Mucosa of stomach (tissue), 1 donor: ENCODE measurements at regions not wholly inside any gene's neighbourhood (a gene's known extent, or its start where the extent isn't known, plus 50 kb on each side); places are given as distances from the start of the nearest gene placed in this dataset.
"Not testable (repeated sequence)": the region's sequence is repeated elsewhere in the genome, so short reads cannot be mapped to it uniquely, and the experiment has no call there.

Experiments used
- H3K27me3 ChIP-seq: one replicate; pipeline ENCODE4 v1.7.0; 2013; ENCODE audit warnings: mild to moderate bottlenecking, low read length; ENCODE audit not compliant: control insufficient read depth, insufficient read depth
- H3K36me3 ChIP-seq: one replicate; pipeline ENCODE4 v1.7.0; 2013; ENCODE audit warnings: low read length; ENCODE audit not compliant: control insufficient read depth, insufficient read depth
- H3K4me1 ChIP-seq: one replicate; pipeline ENCODE4 v1.7.0; 2013; ENCODE audit warnings: mild to moderate bottlenecking, low read length; ENCODE audit not compliant: control insufficient read depth, insufficient read depth
- H3K4me3 ChIP-seq: one replicate; pipeline ENCODE4 v1.7.0; 2013; ENCODE audit warnings: low read length
- H3K9ac ChIP-seq: one replicate; pipeline ENCODE4 v1.7.0; 2013; ENCODE audit warnings: mild to moderate bottlenecking, low read length, moderate library complexity
- H3K9me3 ChIP-seq: one replicate; pipeline ENCODE4 v1.7.0; 2013; ENCODE audit warnings: mild to moderate bottlenecking, low read length, moderate library complexity; ENCODE audit not compliant: control insufficient read depth
- donor health status: Pancreatic carcinoma.

GRCh38 chr7:26076691-26077090 lies 75.3 kb upstream of the NFE2L3 start:
- Histone ChIP-seq H3K4me3 (no peak overlapping the region), H3K27me3 (peaks cover 23% of the 10 kb centered on the region), H3K36me3 (no peaks in the 10 kb centered on the region), H3K9me3 (no peaks in the 10 kb centered on the region), H3K9ac (no peak overlapping the region), H3K4me1 (peaks cover 5% of the 10 kb centered on the region)

- no peaks in the 10 kb centered on the region for H3K9me3 ChIP-seq
- H3K4me1 ChIP-seq: peaks cover 9% of the 10 kb centered on the region
- H3K9ac ChIP-seq: no peak overlapping the region
- peaks cover 23% of the 10 kb centered on the region for H3K27me3 ChIP-seq
- H3K36me3 ChIP-seq: no peaks in the 10 kb centered on the region
- no peak overlapping the region for H3K4me3 ChIP-seq
Observed at GRCh38 chr7:26078437-26079336, 73.3 kb upstream of the NFE2L3 start.

DNA sequence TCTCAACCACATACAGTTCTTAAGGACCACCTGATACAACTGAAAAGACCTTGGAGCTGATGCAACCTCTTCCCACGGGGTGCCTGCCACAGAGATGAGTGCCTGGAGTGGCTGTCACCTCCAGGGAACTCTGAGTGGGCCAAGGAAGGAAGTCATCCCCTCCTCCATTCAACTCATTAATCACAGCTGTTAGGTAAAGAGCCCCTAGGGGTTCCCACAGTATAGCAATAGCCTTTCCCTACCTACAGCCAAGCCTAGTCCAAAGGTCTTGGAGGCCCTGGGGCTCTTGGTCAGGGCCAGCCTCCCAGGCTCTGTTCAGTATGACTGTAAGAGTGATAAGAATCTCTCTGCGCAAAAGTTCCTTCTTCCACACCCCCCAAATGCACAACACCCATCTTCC lies 70.4 kb upstream of the NFE2L3 start:
- peaks cover 22% of the 10 kb centered on the region for H3K27me3 ChIP-seq

DNA sequence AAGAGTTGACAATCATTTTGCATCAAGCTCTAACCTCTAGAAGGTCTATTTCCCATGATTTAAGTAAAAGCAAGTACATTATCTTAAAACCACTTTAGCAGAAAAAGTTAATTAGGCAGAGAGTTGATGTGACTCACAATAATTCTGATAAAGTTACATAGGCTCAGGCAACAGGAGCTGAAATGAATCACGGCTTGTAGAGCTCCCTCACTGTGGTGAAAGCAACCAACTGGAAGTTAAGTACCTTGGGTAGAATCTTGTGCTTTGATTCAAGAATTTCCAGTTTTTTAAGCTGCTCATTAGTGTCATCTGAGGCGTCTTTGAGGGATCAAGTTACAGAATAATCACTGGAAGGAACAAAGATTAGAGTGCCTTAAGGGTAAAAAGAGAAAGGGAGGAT lies 68.9 kb upstream of the NFE2L3 start:
- H3K27me3 ChIP-seq: peaks cover 17% of the 10 kb centered on the region
- no peaks in the 10 kb centered on the region for H3K9me3 ChIP-seq
- H3K9ac ChIP-seq: no peak overlapping the region
- H3K4me3 ChIP-seq: no peak overlapping the region
- no peaks in the 10 kb centered on the region for H3K36me3 ChIP-seq
- peaks cover 9% of the 10 kb centered on the region for H3K4me1 ChIP-seq

More for the DNA sequence above, 70.4 kb upstream of the NFE2L3 start:
- H3K36me3 ChIP-seq: no peaks in the 10 kb centered on the region
- no peaks in the 10 kb centered on the region for H3K9me3 ChIP-seq
- H3K4me3 ChIP-seq: no peak overlapping the region
- H3K4me1 ChIP-seq: peaks cover 9% of the 10 kb centered on the region
- no peak overlapping the region for H3K9ac ChIP-seq

DNA sequence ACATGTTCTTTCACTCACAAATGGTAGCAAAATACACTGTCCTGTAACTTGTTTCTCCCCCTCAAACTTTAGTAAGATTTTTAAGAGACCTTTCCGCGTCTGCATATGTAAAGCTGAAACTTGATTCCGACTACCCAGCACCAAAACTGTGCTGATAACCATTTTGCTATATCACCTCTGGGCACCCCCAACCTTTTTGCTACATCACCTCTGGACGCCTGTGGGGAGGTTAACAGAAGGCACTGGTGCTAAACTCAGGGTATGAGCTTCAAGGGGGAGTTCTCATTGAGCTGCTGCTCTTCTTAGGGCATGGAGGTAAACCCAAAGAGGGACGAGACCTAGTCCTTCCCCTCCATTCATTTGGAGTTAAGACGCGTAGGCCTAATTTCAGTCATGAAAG lies 67.6 kb upstream of the NFE2L3 start:
- Histone ChIP-seq H3K27me3 (peaks cover 12% of the 10 kb centered on the region), H3K4me3 (no peak overlapping the region), H3K4me1 (peaks cover 9% of the 10 kb centered on the region), H3K9me3 (no peaks in the 10 kb centered on the region), H3K36me3 (no peaks in the 10 kb centered on the region), H3K9ac (no peak overlapping the region)

- H3K4me3 ChIP-seq: no peak overlapping the region
- no peaks in the 10 kb centered on the region for H3K9me3 ChIP-seq
- H3K36me3 ChIP-seq: no peaks in the 10 kb centered on the region
- H3K4me1 ChIP-seq: peaks cover 9% of the 10 kb centered on the region
- peaks cover 3% of the 10 kb centered on the region for H3K27me3 ChIP-seq
- H3K9ac ChIP-seq: no peak overlapping the region
Observed at GRCh38 chr7:26085771-26086170, 66.2 kb upstream of the NFE2L3 start.

DNA sequence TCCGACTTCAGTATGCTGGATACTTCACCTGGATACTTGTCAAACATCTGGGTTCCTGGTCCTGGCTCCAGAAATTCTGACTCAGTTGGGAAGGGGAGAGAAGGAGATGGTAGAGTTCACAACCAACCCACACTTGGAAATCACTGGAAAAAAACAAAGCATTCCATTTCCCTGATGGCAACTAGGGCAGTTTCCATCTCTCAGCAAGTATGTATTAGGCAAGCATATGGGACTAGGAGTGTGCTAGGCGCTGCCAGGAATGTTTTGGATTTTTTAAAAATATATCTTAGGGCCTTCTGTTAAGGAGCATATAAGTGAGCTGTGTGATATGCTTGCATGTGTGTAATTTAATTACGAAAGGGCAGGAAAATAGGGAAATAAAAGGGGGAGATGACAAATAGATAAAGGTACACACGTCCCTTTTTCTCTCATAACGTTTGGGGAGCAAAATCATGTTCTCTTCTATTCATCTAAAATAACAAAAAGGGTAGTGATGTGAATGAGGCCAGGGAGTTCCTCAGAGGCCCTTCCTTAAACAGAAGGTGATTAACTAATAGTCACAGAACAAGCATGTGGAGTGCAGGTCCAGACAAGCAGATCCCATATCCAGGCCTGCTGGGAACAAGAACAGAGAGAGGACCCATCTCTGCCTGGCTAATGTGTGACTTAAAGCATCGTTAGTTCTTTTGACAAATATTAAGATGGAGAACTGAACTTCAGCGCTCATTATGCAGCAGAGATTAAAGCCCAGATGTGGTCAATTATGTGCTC lies 64.5 kb upstream of the NFE2L3 start:
- H3K4me3 ChIP-seq: no peak overlapping the region
- peaks cover 3% of the 10 kb centered on the region for H3K27me3 ChIP-seq
- H3K9me3 ChIP-seq: no peaks in the 10 kb centered on the region
- no peaks in the 10 kb centered on the region for H3K36me3 ChIP-seq
- no peak overlapping the region for H3K9ac ChIP-seq
- H3K4me1 ChIP-seq: no peaks in the 10 kb centered on the region

DNA sequence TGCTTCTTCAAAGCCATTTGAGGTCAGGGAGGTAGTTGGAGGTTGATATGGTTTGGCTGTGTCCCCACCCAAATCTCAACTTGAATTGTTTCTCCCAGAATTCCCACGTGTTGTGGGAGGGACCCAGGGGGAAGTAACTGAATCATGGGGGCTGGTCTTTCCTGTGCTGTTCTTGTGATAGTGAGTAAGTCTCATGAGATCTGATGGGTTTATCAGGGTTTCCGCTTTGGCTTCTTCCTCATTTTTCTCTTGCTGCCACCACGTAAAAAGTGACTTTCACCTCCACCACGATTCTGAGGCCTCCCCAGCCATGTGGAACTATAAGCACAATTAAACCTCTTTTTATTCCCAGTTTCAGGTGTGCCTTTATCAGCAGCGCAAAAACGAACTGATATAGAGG lies 62.5 kb upstream of the NFE2L3 start:
- not testable (repeated sequence) for H3K36me3 ChIP-seq, H3K4me1 ChIP-seq, H3K9ac ChIP-seq, H3K27me3 ChIP-seq, H3K9me3 ChIP-seq, H3K4me3 ChIP-seq

DNA sequence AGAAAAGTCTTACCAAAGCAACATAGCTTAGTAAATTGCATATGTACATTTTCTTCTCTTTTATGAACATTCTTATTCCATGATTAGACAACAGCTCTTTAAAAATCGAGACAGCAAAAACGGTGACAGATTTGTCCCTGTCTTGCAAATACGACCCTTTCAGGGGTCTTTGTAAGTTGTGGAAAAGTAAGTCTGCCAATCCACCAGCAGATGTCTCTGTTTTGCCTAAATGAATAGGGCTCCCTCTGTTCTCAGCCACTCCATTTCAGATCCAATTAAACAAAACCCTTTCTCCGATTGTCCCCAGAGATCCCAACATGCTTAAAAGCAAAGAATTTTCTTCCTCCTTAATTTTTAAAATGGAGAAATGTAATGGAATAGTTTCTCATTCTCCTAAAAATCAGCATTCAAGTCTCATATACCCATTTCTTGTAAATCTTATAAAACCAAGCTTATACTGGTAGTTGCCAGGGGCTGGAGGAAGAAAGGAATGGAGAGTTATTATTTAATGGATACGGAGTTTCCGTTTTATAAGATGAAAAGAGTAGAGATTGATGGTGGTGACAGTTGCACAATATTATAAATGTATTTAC lies 61.0 kb upstream of the NFE2L3 start:
- Histone ChIP-seq H3K9me3 (no peaks in the 10 kb centered on the region), H3K4me3 (no peak overlapping the region), H3K9ac (no peak overlapping the region), H3K36me3 (no peaks in the 10 kb centered on the region), H3K4me1 (no peaks in the 10 kb centered on the region), H3K27me3 (no peaks in the 10 kb centered on the region)

DNA sequence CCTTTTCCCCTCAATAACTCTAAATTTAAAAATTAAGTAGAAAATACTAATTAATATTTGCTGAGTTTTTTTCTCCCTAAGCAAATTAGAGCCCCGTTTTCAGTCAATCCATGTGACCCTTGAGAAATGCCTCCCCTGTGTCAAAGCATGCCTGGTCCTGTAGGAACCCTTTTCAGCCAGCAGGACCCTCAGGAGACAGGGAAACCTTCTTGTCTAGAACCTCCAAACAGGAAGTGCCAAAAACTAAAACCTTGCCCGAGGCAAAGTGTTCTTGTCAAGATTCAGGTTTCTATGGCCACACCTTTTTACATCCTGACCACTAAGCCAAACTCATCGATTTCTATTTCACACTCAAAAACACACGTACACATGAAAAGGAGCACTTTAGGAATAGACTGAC lies 60.1 kb upstream of the NFE2L3 start:
- H3K27me3 ChIP-seq: no peaks in the 10 kb centered on the region
- no peak overlapping the region for H3K4me3 ChIP-seq
- no peaks in the 10 kb centered on the region for H3K36me3 ChIP-seq
- H3K9ac ChIP-seq: no peak overlapping the region
- H3K4me1 ChIP-seq: no peaks in the 10 kb centered on the region
- H3K9me3 ChIP-seq: no peaks in the 10 kb centered on the region

- H3K36me3 ChIP-seq: no peaks in the 10 kb centered on the region
- no peak overlapping the region for H3K9ac ChIP-seq
- H3K9me3 ChIP-seq: no peaks in the 10 kb centered on the region
- no peaks in the 10 kb centered on the region for H3K4me1 ChIP-seq
- no peaks in the 10 kb centered on the region for H3K27me3 ChIP-seq
- no peak overlapping the region for H3K4me3 ChIP-seq
Observed at GRCh38 chr7:26093023-26093422, 59.0 kb upstream of the NFE2L3 start.

GRCh38 chr7:26096136-26096535 lies 55.9 kb upstream of the NFE2L3 start:
- H3K4me3 ChIP-seq: no peak overlapping the region
- H3K9ac ChIP-seq: no peak overlapping the region
- H3K9me3 ChIP-seq: no peaks in the 10 kb centered on the region
- H3K27me3 ChIP-seq: no peaks in the 10 kb centered on the region
- H3K36me3 ChIP-seq: no peaks in the 10 kb centered on the region
- H3K4me1 ChIP-seq: no peaks in the 10 kb centered on the region
